Activated naive CD4-positive, alpha-beta T cell treated with anti-CD3 and anti-CD28 coated beads, Interleukin-2, amount 10 ng/mL, durations not matched to agents 7 days and 5 days (primary cell): ENCODE measurements at regions not wholly inside any gene's neighbourhood (a gene's known extent, or its start where the extent isn't known, plus 50 kb on each side); places are given as distances from the start of the nearest gene placed in this dataset.
"Not testable (repeated sequence)": the region's sequence is repeated elsewhere in the genome, so short reads cannot be mapped to it uniquely, and the experiment has no call there.

Experiments used
- CTCF ChIA-PET: fragments of 350-600 bp; sonication (Branson Sonifier 250); formaldehyde crosslinking; loops from one replicate; lab custom pipeline; 2021; ENCODE audit warnings: antibody characterized with exemption; lab: Charles Lee
- DNase-seq: peaks from one replicate; pipeline ENCODE4 v3.0.0-alpha.2; 2020
- H3K27ac Mint-ChIP-seq: one replicate; pipeline ENCODE4 v1.8.0; 2021; ENCODE audit warnings: mild to moderate bottlenecking, moderate library complexity, mixed read lengths
- H3K27me3 Mint-ChIP-seq: one replicate; pipeline ENCODE4 v1.8.0; 2021; ENCODE audit warnings: mild to moderate bottlenecking, mixed read lengths
- H3K36me3 Mint-ChIP-seq: one replicate; pipeline ENCODE4 v1.8.0; 2021; ENCODE audit warnings: mixed read lengths
- H3K4me1 Mint-ChIP-seq: one replicate; pipeline ENCODE4 v1.8.0; 2021; ENCODE audit warnings: mixed read lengths
- H3K4me3 Mint-ChIP-seq: one replicate; pipeline ENCODE4 v1.8.0; 2021; ENCODE audit warnings: mild to moderate bottlenecking, moderate library complexity, mixed read lengths
- H3K9me3 Mint-ChIP-seq: one replicate; pipeline ENCODE4 v1.8.0; 2021; ENCODE audit warnings: mixed read lengths

GRCh38 chr21:25501462-25501861, 105.8 kb downstream of the MRPL39 start:
- no peak overlapping the region for H3K27ac Mint-ChIP-seq
- peaks cover 14% of the 10 kb centered on the region for H3K9me3 Mint-ChIP-seq
- H3K27me3 Mint-ChIP-seq: no peaks in the 10 kb centered on the region
- peaks cover 7% of the 10 kb centered on the region for H3K4me1 Mint-ChIP-seq
- CTCF ChIA-PET: no interaction called here
- no peak for DNase-seq
- H3K36me3 Mint-ChIP-seq: no peaks in the 10 kb centered on the region
- no peak overlapping the region for H3K4me3 Mint-ChIP-seq

GRCh38 chr21:25500598-25500997, 106.7 kb downstream of the MRPL39 start:
- no peaks in the 10 kb centered on the region for H3K27me3 Mint-ChIP-seq
- DNase-seq: no peak
- peaks cover 7% of the 10 kb centered on the region for H3K4me1 Mint-ChIP-seq
- H3K4me3 Mint-ChIP-seq: no peak overlapping the region
- H3K27ac Mint-ChIP-seq: no peak overlapping the region
- peaks cover 14% of the 10 kb centered on the region for H3K9me3 Mint-ChIP-seq
- CTCF ChIA-PET: no interaction called here
- no peaks in the 10 kb centered on the region for H3K36me3 Mint-ChIP-seq

- Mint-ChIP-seq H3K36me3 (no peaks in the 10 kb centered on the region), H3K4me1 (peaks cover 4% of the 10 kb centered on the region)
- CTCF ChIA-PET: interaction anchor here (0.6 kb wide), 1 partner anchor 254 kb away, joined by 4 read pairs; no protein-coding TSS in a partner anchor
Measured at GRCh38 chr21:25496825-25497482, 110.3 kb downstream of the MRPL39 start.

GRCh38 chr21:25494804-25495203, 112.5 kb downstream of the MRPL39 start:
- no peak for DNase-seq
- Mint-ChIP-seq H3K36me3 (no peaks in the 10 kb centered on the region), H3K4me1 (peaks cover 4% of the 10 kb centered on the region), H3K4me3 (no peak overlapping the region), H3K9me3 (peaks cover 4% of the 10 kb centered on the region), H3K27me3 (no peaks in the 10 kb centered on the region), H3K27ac (no peak overlapping the region)
- CTCF ChIA-PET: interaction anchor here (0.6 kb wide), 1 partner anchor 13 kb away, joined by 3 read pairs; no protein-coding TSS in a partner anchor

More at GRCh38 chr21:25496825-25497482, 110.3 kb downstream of the MRPL39 start:
- H3K9me3 Mint-ChIP-seq: peaks cover 8% of the 10 kb centered on the region
- H3K27ac Mint-ChIP-seq: no peak overlapping the region
- no peak overlapping the region for H3K4me3 Mint-ChIP-seq
- no peaks in the 10 kb centered on the region for H3K27me3 Mint-ChIP-seq
- no peak for DNase-seq

GRCh38 chr21:25493722-25494121, 113.6 kb downstream of the MRPL39 start:
- no peak for DNase-seq
- CTCF ChIA-PET: no interaction called here
- H3K9me3 Mint-ChIP-seq: peaks cover 3% of the 10 kb centered on the region
- no peak overlapping the region for H3K4me3 Mint-ChIP-seq
- H3K27me3 Mint-ChIP-seq: no peaks in the 10 kb centered on the region
- peaks cover 4% of the 10 kb centered on the region for H3K4me1 Mint-ChIP-seq
- H3K36me3 Mint-ChIP-seq: no peaks in the 10 kb centered on the region
- H3K27ac Mint-ChIP-seq: no peak overlapping the region

GRCh38 chr21:25491267-25491666, 116.0 kb downstream of the MRPL39 start:
- Mint-ChIP-seq H3K27me3 (no peaks in the 10 kb centered on the region), H3K9me3 (no peaks in the 10 kb centered on the region), H3K27ac (no peak overlapping the region), H3K4me3 (no peak overlapping the region), H3K4me1 (peaks cover 15% of the 10 kb centered on the region), H3K36me3 (no peaks in the 10 kb centered on the region)
- DNase-seq: no peak
- CTCF ChIA-PET: no interaction called here

- H3K36me3 Mint-ChIP-seq: no peaks in the 10 kb centered on the region
- DNase-seq: no peak
- peaks cover 15% of the 10 kb centered on the region for H3K4me1 Mint-ChIP-seq
Measured at GRCh38 chr21:25490742-25491141, 116.5 kb downstream of the MRPL39 start.

GRCh38 chr21:25489673-25490072, 117.6 kb downstream of the MRPL39 start:
- CTCF ChIA-PET: interaction anchor here (0.7 to 1.5 kb wide), 5 partner anchors 16 to 28 kb away, joined by 3 to 4 read pairs (median 3); no protein-coding TSS in a partner anchor
- H3K4me1 Mint-ChIP-seq: peaks cover 15% of the 10 kb centered on the region

More at GRCh38 chr21:25490742-25491141, 116.5 kb downstream of the MRPL39 start:
- CTCF ChIA-PET: interaction anchor here (0.9 kb wide), 1 partner anchor 17 kb away, joined by 3 read pairs; no protein-coding TSS in a partner anchor
- H3K9me3 Mint-ChIP-seq: no peaks in the 10 kb centered on the region
- no peaks in the 10 kb centered on the region for H3K27me3 Mint-ChIP-seq
- H3K4me3 Mint-ChIP-seq: no peak overlapping the region
- no peak overlapping the region for H3K27ac Mint-ChIP-seq

GRCh38 chr21:25487046-25487594, 120.2 kb downstream of the MRPL39 start:
- Mint-ChIP-seq H3K4me1 (peaks cover 15% of the 10 kb centered on the region), H3K27me3 (no peaks in the 10 kb centered on the region), H3K36me3 (peaks cover 1% of the 10 kb centered on the region), H3K27ac (no peak overlapping the region), H3K4me3 (no peak overlapping the region), H3K9me3 (peaks cover 15% of the 10 kb centered on the region)
- DNase-seq: no peak
- CTCF ChIA-PET: no interaction called here

More at GRCh38 chr21:25489673-25490072, 117.6 kb downstream of the MRPL39 start:
- Mint-ChIP-seq H3K27ac (no peak overlapping the region), H3K27me3 (no peaks in the 10 kb centered on the region), H3K9me3 (no peaks in the 10 kb centered on the region), H3K36me3 (peaks cover 1% of the 10 kb centered on the region), H3K4me3 (no peak overlapping the region)
- DNase-seq: no peak

GRCh38 chr21:25485914-25486313, 121.4 kb downstream of the MRPL39 start:
- CTCF ChIA-PET: no interaction called here
- H3K9me3 Mint-ChIP-seq: peaks cover 26% of the 10 kb centered on the region
- H3K4me3 Mint-ChIP-seq: no peak overlapping the region
- peaks cover 3% of the 10 kb centered on the region for H3K36me3 Mint-ChIP-seq
- no peaks in the 10 kb centered on the region for H3K27me3 Mint-ChIP-seq
- H3K27ac Mint-ChIP-seq: no peak overlapping the region
- DNase-seq: no peak
- H3K4me1 Mint-ChIP-seq: peaks cover 11% of the 10 kb centered on the region

GRCh38 chr21:25467896-25468295, 139.4 kb downstream of the MRPL39 start:
- Mint-ChIP-seq H3K4me1 (peaks cover 16% of the 10 kb centered on the region), H3K27me3 (no peaks in the 10 kb centered on the region), H3K9me3 (peaks cover 9% of the 10 kb centered on the region), H3K4me3 (no peak overlapping the region), H3K36me3 (peaks cover 3% of the 10 kb centered on the region), H3K27ac (no peak overlapping the region)
- CTCF ChIA-PET: no interaction called here
- DNase-seq: no peak

- H3K27ac Mint-ChIP-seq: not testable (repeated sequence)
- CTCF ChIA-PET: interaction anchor here (0.6 to 1.2 kb wide), 2 partner anchors 11 to 38 kb away, joined by 3 to 4 read pairs; no protein-coding TSS in a partner anchor
- H3K4me1 Mint-ChIP-seq: peaks cover 20% of the 10 kb centered on the region
Measured at GRCh38 chr21:25467071-25467470, 140.2 kb downstream of the MRPL39 start.

GRCh38 chr21:25466470-25466869, 140.8 kb downstream of the MRPL39 start:
- Mint-ChIP-seq H3K4me3 (no peak overlapping the region), H3K27me3 (no peaks in the 10 kb centered on the region), H3K36me3 (no peaks in the 10 kb centered on the region), H3K4me1 (peaks cover 20% of the 10 kb centered on the region), H3K9me3 (peaks cover 3% of the 10 kb centered on the region), H3K27ac (no peak overlapping the region)
- no peak for DNase-seq
- CTCF ChIA-PET: interaction anchor here (0.6 to 1.2 kb wide), 3 partner anchors 10 to 37 kb away, joined by 3 to 4 read pairs (median 3); no protein-coding TSS in a partner anchor

More at GRCh38 chr21:25467071-25467470, 140.2 kb downstream of the MRPL39 start:
- not testable (repeated sequence) for H3K9me3 Mint-ChIP-seq, H3K4me3 Mint-ChIP-seq, H3K27me3 Mint-ChIP-seq, H3K36me3 Mint-ChIP-seq, DNase-seq

- CTCF ChIA-PET: interaction anchor here (1.4 kb wide), 1 partner anchor 96 kb away, joined by 4 read pairs; no protein-coding TSS in a partner anchor
- H3K36me3 Mint-ChIP-seq: no peaks in the 10 kb centered on the region
- peaks cover 3% of the 10 kb centered on the region for H3K9me3 Mint-ChIP-seq
- H3K27me3 Mint-ChIP-seq: no peaks in the 10 kb centered on the region
- peaks cover 18% of the 10 kb centered on the region for H3K4me1 Mint-ChIP-seq
- no peak overlapping the region for H3K4me3 Mint-ChIP-seq
- no peak for DNase-seq
- H3K27ac Mint-ChIP-seq: no peak overlapping the region
Measured at GRCh38 chr21:25465263-25465662, 142.0 kb downstream of the MRPL39 start.
